ENCODE measurements at regions not wholly inside any gene's neighbourhood (a gene's known extent, or its start where the extent isn't known, plus 50 kb on each side); places are given as distances from the start of the nearest gene placed in this dataset.

- DNase-seq, result no peak
These were observed 68.3 kb downstream of the CEBPB start for GRCh38 chr20:50258790-50259483.

- DNase-seq, result no peak
These were observed 69.3 kb downstream of the CEBPB start for GRCh38 chr20:50259705-50260478.

GRCh38 chr20:50260479-50261221 is 70.0 kb downstream of the CEBPB start:
- no peak for DNase-seq

- no peak for DNase-seq
These were observed 71.0 kb downstream of the CEBPB start for GRCh38 chr20:50261471-50262212.

GRCh38 chr20:50263831-50264230 is 73.2 kb downstream of the CEBPB start:
- no peak for DNase-seq

- no peak for DNase-seq
These were observed 74.0 kb downstream of the CEBPB start for GRCh38 chr20:50264534-50265145.

- DNase-seq, result no peak
These were observed 74.8 kb downstream of the CEBPB start for GRCh38 chr20:50265245-50265946.

GRCh38 chr20:50266293-50267040 is 75.8 kb downstream of the CEBPB start:
- DNase-seq, result no peak

- no peak for DNase-seq
These were observed 76.6 kb downstream of the CEBPB start for GRCh38 chr20:50267041-50267865.

- no peak for DNase-seq
These were observed 77.2 kb downstream of the CEBPB start for GRCh38 chr20:50267866-50268219.

GRCh38 chr20:50269091-50270033 is 78.7 kb downstream of the CEBPB start:
- no peak for DNase-seq

GRCh38 chr20:50270034-50270395 is 79.4 kb downstream of the CEBPB start:
- DNase-seq, result no peak

GRCh38 chr20:50270569-50270968 is 79.9 kb downstream of the CEBPB start:
- DNase-seq, result no peak

GRCh38 chr20:50271176-50271575 is 80.5 kb downstream of the CEBPB start:
- DNase-seq, result no peak

- DNase-seq, result no peak
These were observed 81.0 kb downstream of the CEBPB start for GRCh38 chr20:50271612-50272011.

GRCh38 chr20:50272030-50272723 is 81.5 kb downstream of the CEBPB start:
- no peak for DNase-seq

GRCh38 chr20:50272724-50273446 is 82.3 kb downstream of the CEBPB start:
- DNase-seq, result no peak
